Neuron (in vitro differentiated cells): ENCODE measurements at regions not wholly inside any gene's neighbourhood (a gene's known extent, or its start where the extent isn't known, plus 50 kb on each side); places are given as distances from the start of the nearest gene placed in this dataset.

ENCODE experiments used
- H2AFZ ChIP-seq: one replicate; pipeline ENCODE4 v1.6.1; 2013; ENCODE audit warnings: low read depth, mild to moderate bottlenecking, inconsistent platforms, low read length, moderate library complexity
- H3K27me3 ChIP-seq: one replicate; pipeline ENCODE4 v1.6.1; 2013; ENCODE audit warnings: low read length; ENCODE audit not compliant: insufficient read depth
- H3K36me3 ChIP-seq: one replicate; pipeline ENCODE4 v1.6.1; 2013; ENCODE audit warnings: low read length; ENCODE audit not compliant: insufficient read depth
- H3K4me1 ChIP-seq: one replicate; pipeline ENCODE4 v1.6.1; 2013; ENCODE audit warnings: low read length; ENCODE audit not compliant: insufficient read depth
- H3K4me3 ChIP-seq: 2 replicates; pipeline ENCODE4 v1.5.1; 2013; ENCODE audit warnings: mild to moderate bottlenecking, low read length, moderate library complexity
- H3K9me3 ChIP-seq: one replicate; pipeline ENCODE4 v1.6.1; 2013; ENCODE audit warnings: low read length

DNA sequence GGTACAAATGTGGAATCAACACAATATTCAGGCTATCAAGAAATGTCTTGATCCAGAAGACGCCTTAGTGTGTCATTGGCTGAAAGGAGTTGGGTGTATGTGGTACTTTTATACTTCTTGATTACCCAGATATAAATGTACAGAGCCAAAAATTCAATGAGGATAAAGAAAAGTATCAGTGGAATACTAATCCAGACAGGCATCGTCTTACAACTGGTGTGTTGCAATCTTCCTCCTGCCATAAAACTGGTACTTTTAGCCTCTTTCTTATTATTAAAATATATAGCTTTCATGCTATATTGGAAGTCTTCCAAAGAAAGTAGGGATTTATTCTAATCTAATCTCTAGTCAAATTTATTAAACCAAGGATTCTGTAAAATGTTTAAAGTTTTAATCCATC, 388.6 kb upstream of the MIR17HG start:
- no peaks in the 10 kb centered on the region for H3K4me1 ChIP-seq
- no peaks in the 10 kb centered on the region for H3K9me3 ChIP-seq
- H3K27me3 ChIP-seq: no peaks in the 10 kb centered on the region
- no peaks in the 10 kb centered on the region for H3K36me3 ChIP-seq
- H3K4me3 ChIP-seq: no peak overlapping the region
- H2AFZ ChIP-seq: no peak overlapping the region

DNA sequence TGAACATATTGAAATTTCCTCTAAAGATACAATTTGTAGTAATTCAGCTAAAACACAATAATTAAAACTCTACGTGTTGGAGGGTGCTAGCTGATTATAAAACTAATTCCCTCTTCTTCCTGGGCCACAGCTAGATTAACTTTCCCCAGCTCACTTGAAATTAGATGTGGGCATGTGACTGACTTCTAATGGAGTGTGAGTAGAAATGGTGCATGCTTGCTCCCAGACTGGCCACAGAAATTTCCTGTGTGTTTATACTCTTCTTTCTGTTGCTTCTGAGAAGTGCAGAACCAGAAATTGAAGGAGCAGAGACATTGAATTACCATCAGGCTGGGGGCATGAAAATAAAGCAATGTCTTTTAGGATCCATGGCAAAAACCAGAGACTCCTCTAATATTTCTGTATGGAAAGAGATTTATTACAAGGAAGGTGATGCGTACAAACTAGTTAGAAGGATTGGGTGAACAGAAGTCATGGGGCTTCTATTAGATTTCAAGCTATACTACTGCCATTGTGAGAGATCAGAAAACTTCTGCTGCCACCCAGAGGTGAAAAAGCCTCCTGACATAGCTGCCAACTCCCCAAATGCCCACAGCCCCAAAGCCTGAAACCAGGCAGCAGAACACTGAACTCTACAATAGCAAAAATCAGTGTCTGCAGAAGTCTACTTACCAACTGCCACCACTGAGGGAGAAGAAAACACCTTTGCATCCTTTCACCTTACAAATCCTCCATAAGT, 379.2 kb upstream of the MIR17HG start:
- H3K4me3 ChIP-seq: no peak overlapping the region
- H3K9me3 ChIP-seq: no peaks in the 10 kb centered on the region
- H3K27me3 ChIP-seq: no peaks in the 10 kb centered on the region
- H3K4me1 ChIP-seq: no peaks in the 10 kb centered on the region
- no peak overlapping the region for H2AFZ ChIP-seq
- no peaks in the 10 kb centered on the region for H3K36me3 ChIP-seq

DNA sequence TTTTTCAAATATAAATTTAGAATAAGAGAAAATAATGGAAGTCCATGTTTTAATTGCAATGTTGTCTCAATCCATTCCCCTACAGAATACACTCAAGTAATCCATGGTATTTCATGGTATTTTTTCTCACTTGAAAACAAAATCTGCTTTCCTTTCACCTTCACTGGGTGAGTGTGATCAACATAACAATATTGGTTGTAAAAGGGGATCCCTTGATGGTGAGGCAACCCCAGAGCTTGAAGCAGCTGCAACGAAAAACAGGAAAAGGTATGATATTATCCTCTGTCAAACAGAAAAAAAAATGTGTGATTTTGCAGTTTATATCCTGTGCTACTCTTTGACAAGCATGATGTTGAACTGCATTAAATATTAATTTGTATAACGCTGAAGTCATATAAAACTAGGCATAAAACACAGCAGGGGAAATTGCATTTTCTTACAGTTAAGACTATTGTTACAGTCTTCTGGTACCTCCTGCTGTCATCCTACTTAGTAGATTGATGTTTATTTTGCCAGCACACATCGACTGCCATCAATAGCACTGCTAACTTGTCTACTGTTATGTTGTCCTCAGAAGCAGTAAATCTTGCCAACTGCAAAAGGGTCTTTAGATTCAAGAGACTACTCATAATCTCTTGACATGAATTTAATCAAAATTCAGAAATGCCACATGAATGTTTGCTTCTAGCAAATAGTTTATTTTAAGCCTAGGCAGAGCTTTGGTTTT, 373.1 kb upstream of the MIR17HG start:
- H3K4me1 ChIP-seq: no peaks in the 10 kb centered on the region
- H3K27me3 ChIP-seq: no peaks in the 10 kb centered on the region
- no peak overlapping the region for H3K4me3 ChIP-seq
- H2AFZ ChIP-seq: no peak overlapping the region
- H3K36me3 ChIP-seq: no peaks in the 10 kb centered on the region
- no peaks in the 10 kb centered on the region for H3K9me3 ChIP-seq

DNA sequence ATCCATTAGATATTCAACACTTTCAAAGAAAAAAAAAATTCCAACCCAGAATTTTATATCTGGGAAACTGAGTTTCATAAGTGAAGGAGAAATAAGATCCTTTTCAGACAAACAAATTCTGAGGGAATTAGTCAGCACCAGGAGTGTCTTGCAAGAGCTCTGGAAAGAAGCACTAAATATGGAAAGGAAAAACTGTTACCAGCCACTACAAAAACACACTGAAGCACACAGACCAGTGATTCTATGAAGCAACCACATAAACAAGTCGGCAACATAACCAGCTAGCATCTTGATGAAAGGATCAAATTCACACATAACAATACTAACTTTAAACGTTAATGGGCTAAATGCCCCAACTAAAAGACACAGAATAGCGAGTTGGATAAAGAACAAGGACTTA, 368.4 kb upstream of the MIR17HG start:
- H3K9me3 ChIP-seq: no peaks in the 10 kb centered on the region
- H2AFZ ChIP-seq: no peak overlapping the region
- H3K4me3 ChIP-seq: no peak overlapping the region
- peaks cover 2% of the 10 kb centered on the region for H3K4me1 ChIP-seq
- H3K36me3 ChIP-seq: no peaks in the 10 kb centered on the region
- H3K27me3 ChIP-seq: no peaks in the 10 kb centered on the region

DNA sequence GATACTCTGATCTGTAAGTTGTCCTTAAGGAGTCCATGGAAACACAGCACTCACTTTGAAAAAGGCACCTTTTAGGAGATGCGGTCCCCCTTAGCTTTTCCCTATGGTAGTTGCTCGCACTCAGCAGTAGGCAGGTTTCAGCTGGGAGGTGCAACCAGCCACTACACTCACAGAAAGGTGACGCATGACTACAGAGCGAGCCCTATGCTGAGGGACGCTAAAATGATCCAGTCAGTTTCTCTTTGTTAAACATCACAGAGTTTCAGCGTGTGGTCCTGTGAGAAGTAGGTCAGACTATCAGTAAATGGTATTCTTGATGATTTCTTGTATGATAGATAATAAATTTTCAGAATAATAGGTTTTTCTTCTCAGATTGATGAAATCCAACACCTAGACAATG, 362.7 kb upstream of the MIR17HG start:
- H3K4me1 ChIP-seq: peaks cover 2% of the 10 kb centered on the region
- no peaks in the 10 kb centered on the region for H3K27me3 ChIP-seq
- H3K9me3 ChIP-seq: no peaks in the 10 kb centered on the region
- no peak overlapping the region for H3K4me3 ChIP-seq
- H2AFZ ChIP-seq: no peak overlapping the region
- no peaks in the 10 kb centered on the region for H3K36me3 ChIP-seq

DNA sequence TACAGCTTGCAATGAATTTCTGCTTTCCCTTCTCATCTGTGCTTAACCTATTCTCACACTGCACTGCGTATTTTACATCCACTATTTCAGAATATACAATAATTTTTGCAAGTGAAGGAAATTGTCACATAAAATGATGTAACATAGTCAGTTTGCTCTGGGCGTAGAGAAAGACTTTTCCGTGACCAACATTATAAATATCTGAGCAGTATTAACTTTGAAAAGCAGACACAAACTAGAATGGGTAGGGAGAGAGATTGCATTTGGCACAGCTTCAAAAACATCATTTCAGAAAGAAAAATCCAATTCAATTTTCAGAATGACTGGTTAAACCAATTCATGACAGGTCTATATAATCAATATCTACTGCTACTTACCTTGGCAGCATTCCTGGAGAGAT, 352.5 kb upstream of the MIR17HG start:
- Histone ChIP-seq H3K4me1 (no peaks in the 10 kb centered on the region), H2AFZ (no peak overlapping the region), H3K27me3 (no peaks in the 10 kb centered on the region), H3K9me3 (no peaks in the 10 kb centered on the region), H3K36me3 (no peaks in the 10 kb centered on the region), H3K4me3 (no peak overlapping the region)

DNA sequence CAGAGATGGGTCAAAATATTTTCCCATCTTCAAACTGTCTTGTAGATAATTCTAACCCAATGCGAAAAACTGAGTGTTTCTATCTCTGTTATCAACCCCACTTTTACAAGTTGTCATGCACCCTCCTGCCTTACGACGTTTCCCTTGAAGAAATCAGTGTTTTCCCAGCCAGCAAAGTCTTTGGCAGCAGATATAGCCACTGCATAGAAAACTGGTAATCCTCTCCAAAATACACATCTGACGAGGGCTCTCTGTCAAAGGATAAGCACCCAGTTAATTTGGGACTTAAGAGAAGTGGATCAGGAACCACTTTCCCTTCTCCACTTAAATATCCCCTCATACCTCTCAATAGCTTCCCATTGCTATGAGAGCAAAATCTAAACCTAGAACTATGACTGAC, 351.9 kb upstream of the MIR17HG start:
- Histone ChIP-seq H2AFZ (no peak overlapping the region), H3K9me3 (no peaks in the 10 kb centered on the region), H3K27me3 (no peaks in the 10 kb centered on the region), H3K4me3 (no peak overlapping the region), H3K4me1 (no peaks in the 10 kb centered on the region), H3K36me3 (no peaks in the 10 kb centered on the region)

DNA sequence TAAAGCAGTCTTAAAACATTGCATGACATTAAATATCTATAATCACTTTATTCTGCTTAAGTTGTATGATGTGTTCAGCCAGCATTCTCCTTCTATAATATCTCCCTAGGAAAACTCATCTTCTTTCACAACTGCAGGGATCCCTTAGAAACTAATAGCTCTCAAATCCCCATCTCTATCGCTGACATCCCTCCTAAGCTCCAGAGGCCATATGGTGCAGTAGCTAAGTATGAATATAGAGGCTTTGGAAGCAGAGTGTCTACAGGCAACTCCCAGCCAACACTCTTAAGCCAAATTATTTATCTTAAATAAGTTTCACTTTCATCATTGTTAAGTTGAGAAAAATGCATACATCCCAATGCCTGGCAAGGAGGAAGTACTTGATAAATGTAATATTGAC, 349.5 kb upstream of the MIR17HG start:
- H3K36me3 ChIP-seq: no peaks in the 10 kb centered on the region
- no peak overlapping the region for H2AFZ ChIP-seq
- no peaks in the 10 kb centered on the region for H3K27me3 ChIP-seq
- H3K4me3 ChIP-seq: no peak overlapping the region
- H3K4me1 ChIP-seq: no peaks in the 10 kb centered on the region
- H3K9me3 ChIP-seq: no peaks in the 10 kb centered on the region

DNA sequence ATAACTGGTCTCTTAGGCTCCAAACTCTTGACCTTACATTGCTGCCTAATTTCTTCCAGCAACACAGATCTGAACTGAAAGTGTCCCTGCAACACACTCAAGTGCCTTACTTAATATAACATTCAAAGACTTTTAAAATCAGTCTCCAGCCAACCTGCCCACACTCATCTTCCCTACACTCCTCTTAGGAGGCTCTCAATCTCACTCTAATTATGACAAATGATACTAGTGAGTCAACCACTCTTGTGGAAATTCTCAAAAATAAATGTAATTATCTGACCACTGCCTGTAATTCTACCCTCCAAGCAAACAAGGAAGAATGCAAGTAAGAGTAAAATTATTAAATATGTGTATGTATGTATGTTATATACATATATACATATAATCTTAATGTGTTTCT, 348.1 kb upstream of the MIR17HG start:
- no peaks in the 10 kb centered on the region for H3K9me3 ChIP-seq
- no peaks in the 10 kb centered on the region for H3K36me3 ChIP-seq
- no peak overlapping the region for H3K4me3 ChIP-seq
- no peaks in the 10 kb centered on the region for H3K27me3 ChIP-seq
- no peak overlapping the region for H2AFZ ChIP-seq
- H3K4me1 ChIP-seq: no peaks in the 10 kb centered on the region

DNA sequence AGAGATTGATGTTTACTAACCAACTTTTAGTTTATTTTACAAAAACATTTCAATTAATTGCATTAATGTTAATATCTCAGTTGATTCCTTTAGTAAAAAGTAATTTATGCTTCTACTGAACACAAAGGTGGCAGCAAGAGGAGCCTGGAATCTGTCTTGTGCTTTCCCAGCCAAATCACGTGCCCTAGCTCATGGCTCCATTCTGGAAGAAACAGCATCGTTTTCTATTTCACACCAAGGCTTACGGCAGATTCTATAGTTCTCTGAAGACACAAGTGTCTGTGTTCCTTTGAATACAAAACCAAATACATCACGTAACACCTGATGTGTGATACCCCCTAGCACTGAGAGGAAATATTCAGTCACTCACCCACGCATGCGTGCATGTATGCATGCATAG, 346.1 kb upstream of the MIR17HG start:
- H3K27me3 ChIP-seq: no peaks in the 10 kb centered on the region
- H3K9me3 ChIP-seq: no peaks in the 10 kb centered on the region
- no peak overlapping the region for H2AFZ ChIP-seq
- H3K4me1 ChIP-seq: no peaks in the 10 kb centered on the region
- H3K4me3 ChIP-seq: no peak overlapping the region
- no peaks in the 10 kb centered on the region for H3K36me3 ChIP-seq

DNA sequence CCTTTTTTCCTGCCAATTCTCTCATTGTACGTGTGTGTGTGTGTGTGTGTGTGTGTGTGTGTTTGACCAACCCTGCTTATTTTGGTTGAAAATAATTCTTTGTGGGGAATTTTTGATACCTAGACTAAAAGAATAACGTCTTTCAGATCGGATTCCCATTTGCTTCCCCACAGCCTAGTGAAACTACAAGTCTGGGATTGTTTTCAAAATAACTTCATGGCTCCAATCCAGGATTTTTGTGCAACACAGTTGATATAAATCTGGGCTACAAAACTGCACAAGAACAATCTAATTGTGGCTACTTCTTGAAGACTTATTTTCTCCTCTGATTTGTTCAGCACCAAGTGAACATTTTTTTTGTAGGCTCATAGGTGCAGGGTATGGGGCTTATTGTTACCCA, 332.8 kb upstream of the MIR17HG start:
- H3K4me1 ChIP-seq: no peaks in the 10 kb centered on the region
- H3K4me3 ChIP-seq: no peak overlapping the region
- no peaks in the 10 kb centered on the region for H3K36me3 ChIP-seq
- no peaks in the 10 kb centered on the region for H3K27me3 ChIP-seq
- no peak overlapping the region for H2AFZ ChIP-seq
- H3K9me3 ChIP-seq: no peaks in the 10 kb centered on the region

DNA sequence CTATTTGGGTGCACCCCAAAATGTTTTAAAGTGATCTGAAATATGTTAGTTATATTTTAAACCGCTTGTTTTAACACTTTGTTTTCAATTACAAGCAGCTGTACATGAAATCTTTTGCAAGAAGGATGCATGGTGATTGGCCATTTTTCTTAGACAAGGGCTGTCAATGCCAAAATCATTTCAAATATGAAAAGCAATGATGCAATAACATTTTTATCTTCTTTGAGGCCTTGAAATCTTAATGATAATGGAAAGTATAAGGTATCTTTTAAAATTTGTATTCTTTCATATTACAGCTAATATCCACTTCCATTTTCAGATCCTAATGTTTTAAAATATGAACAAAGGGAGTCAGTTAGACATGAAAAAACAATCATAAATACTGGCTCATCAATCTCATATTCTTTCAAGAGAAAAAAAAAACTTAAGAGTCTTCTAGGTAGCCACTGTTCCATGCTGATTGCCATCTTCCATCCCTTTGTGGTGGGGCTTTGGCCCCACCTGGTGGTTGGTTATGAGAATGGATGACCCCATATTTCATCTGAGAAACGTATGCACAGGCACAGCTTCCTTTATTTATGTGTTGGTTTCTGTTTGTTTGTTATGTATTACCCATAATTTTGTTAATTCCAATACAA, 330.3 kb upstream of the MIR17HG start:
- H3K4me3 ChIP-seq: no peak overlapping the region
- H3K27me3 ChIP-seq: no peaks in the 10 kb centered on the region
- H3K9me3 ChIP-seq: no peaks in the 10 kb centered on the region
- no peaks in the 10 kb centered on the region for H3K4me1 ChIP-seq
- no peak overlapping the region for H2AFZ ChIP-seq
- no peaks in the 10 kb centered on the region for H3K36me3 ChIP-seq

DNA sequence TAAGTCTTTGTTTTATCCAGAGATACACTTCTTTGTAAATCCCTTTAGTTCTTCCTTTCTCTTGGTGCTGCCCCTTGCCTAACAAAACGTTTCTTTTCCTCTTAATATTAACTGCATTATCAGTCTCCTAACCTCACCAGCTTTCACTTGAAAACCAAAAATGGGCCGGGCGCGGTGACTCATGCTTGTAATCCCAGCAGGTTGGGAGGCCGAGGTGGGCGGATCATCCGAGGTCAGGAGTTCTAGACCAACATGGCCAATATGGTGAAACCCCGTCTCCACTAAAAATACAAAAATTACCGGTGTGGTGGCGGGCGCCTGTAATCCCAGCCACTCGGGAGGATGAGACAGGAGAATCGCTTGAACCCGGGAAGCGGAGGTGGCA, 329.8 kb upstream of the MIR17HG start:
- H3K4me3 ChIP-seq: no peak overlapping the region
- no peaks in the 10 kb centered on the region for H3K9me3 ChIP-seq
- no peak overlapping the region for H2AFZ ChIP-seq
- H3K4me1 ChIP-seq: no peaks in the 10 kb centered on the region
- no peaks in the 10 kb centered on the region for H3K27me3 ChIP-seq
- H3K36me3 ChIP-seq: no peaks in the 10 kb centered on the region
